SK-N-SH (cell line): ENCODE measurements at regions not wholly inside any gene's neighbourhood (a gene's known extent, or its start where the extent isn't known, plus 50 kb on each side); places are given as distances from the start of the nearest gene placed in this dataset.
"Not testable (repeated sequence)": the region's sequence is repeated elsewhere in the genome, so short reads cannot be mapped to it uniquely, and the experiment has no call there.

Source experiments
- CTCF ChIA-PET: fragments of 300-600, 350-600 bp; formaldehyde crosslinking; extraction: SDS; loops from one replicate; lab custom pipeline; 2021; lab: Yijun Ruan, JAX
- POLR2A ChIA-PET: fragments of 350-600 bp; sonication (Branson Sonifier 250); formaldehyde crosslinking; extraction: SDS; loops from one replicate; lab custom pipeline; 2020; ENCODE audit warnings: antibody characterized with exemption, inconsistent platforms; lab: Yijun Ruan, JAX
- DNase-seq: peaks from one replicate; pipeline ENCODE4 v3.0.0; 2012
- H2AFZ ChIP-seq: fragments of 200-600 bp; sonication (generic); 2 replicates; pipeline ENCODE4 v1.8.1; 2016; ENCODE audit warnings: antibody characterized with exemption, mild to moderate bottlenecking, low read depth
- H3F3A ChIP-seq: fragments of 200-600 bp; sonication (generic); replicated peaks from 2 replicates; pipeline ENCODE3; 2016; ENCODE audit warnings: antibody characterized with exemption, mild to moderate bottlenecking; ENCODE audit not compliant: insufficient read depth
- H3K27ac ChIP-seq, 2 experiments: fragments of 200-500 bp in 1 of 2; fragments of 200-600 bp in 1 of 2; sonication (Bioruptor generic) in 1 of 2; sonication (generic), shearing (Covaris generic) in 1 of 2; 2 replicates each; pipeline versions ENCODE4 v1.5.1 to v1.6.1; 2014 to 2016; ENCODE audit warnings: low read depth in 2 of 2, inconsistent platforms in 1 of 2, low read length in 1 of 2, mild to moderate bottlenecking in 1 of 2, mixed read lengths in 1 of 2
- H3K27me3 ChIP-seq: fragments of 200-600 bp; sonication (generic), shearing (Covaris generic); 2 replicates; pipeline ENCODE4 v1.6.1; 2016; ENCODE audit warnings: mixed run types; ENCODE audit not compliant: insufficient read depth
- H3K36me3 ChIP-seq, 2 experiments: fragments of 200-500 bp in 1 of 2; fragments of 200-600 bp in 1 of 2; sonication (Bioruptor generic) in 1 of 2; sonication (generic) in 1 of 2; replicated peaks in 1 of 2; 2 replicates each; pipeline versions ENCODE3 to v1.5.1; 2014 to 2016; ENCODE audit warnings: low read length in 1 of 2, mild to moderate bottlenecking in 1 of 2; ENCODE audit not compliant: insufficient read depth in 2 of 2, control insufficient read depth in 1 of 2
- H3K4me1 ChIP-seq, 2 experiments: fragments of 200-500 bp in 1 of 2; fragments of 200-600 bp in 1 of 2; sonication (Bioruptor generic) in 1 of 2; sonication (generic), shearing (Covaris generic) in 1 of 2; 2 replicates each; pipeline versions ENCODE4 v1.5.1 to v1.6.1; 2014 to 2016; ENCODE audit warnings: low read depth in 1 of 2, low read length in 1 of 2, mixed run types in 1 of 2; ENCODE audit not compliant: insufficient read depth in 2 of 2, control insufficient read depth in 1 of 2
- H3K4me2 ChIP-seq: fragments of 200-600 bp; sonication (generic), shearing (Covaris generic); 2 replicates; pipeline ENCODE4 v1.6.1; 2017; ENCODE audit warnings: mixed run types
- H3K4me3 ChIP-seq, 2 experiments: fragments of 200-500 bp in 1 of 2; fragments of 200-600 bp in 1 of 2; sonication (Bioruptor generic) in 1 of 2; sonication (generic), shearing (Covaris generic) in 1 of 2; 2 replicates each; pipeline versions ENCODE4 v1.5.1 to v1.8.1; 2014 to 2016; ENCODE audit warnings: low read depth in 2 of 2, inconsistent platforms in 1 of 2, low read length in 1 of 2, mild to moderate bottlenecking in 1 of 2, mixed read lengths in 1 of 2, moderate library complexity in 1 of 2
- H3K79me2 ChIP-seq: fragments of 200-600 bp; sonication (generic); 2 replicates; pipeline ENCODE4 v1.8.1; 2017; ENCODE audit warnings: mild to moderate bottlenecking; ENCODE audit not compliant: insufficient read depth
- H3K9ac ChIP-seq: fragments of 200-600 bp; sonication (generic); 2 replicates; pipeline ENCODE4 v1.6.1; 2017; ENCODE audit warnings: mixed run types
- H3K9me2 ChIP-seq: fragments of 200-600 bp; sonication (generic); 2 replicates; pipeline ENCODE4 v1.6.1; 2017; ENCODE audit warnings: mixed run types
- H3K9me3 ChIP-seq: fragments of 200-600 bp; sonication (generic); 2 replicates; pipeline ENCODE4 v1.6.1; 2017; ENCODE audit warnings: mixed run types, mild to moderate bottlenecking, moderate library complexity
- H4K20me1 ChIP-seq: fragments of 200-600 bp; sonication (generic); 2 replicates; pipeline ENCODE4 v1.6.1; 2017; ENCODE audit warnings: mild to moderate bottlenecking, mixed run types; ENCODE audit not compliant: insufficient read depth
- IRF3 ChIP-seq: fragments of 150-350 bp; IDR thresholded peaks from 2 replicates; pipeline ENCODE4 v1.6.1; 2016; ENCODE audit warnings: mild to moderate bottlenecking, low read depth, low read length
- JUND ChIP-seq: IDR thresholded peaks from 2 replicates; pipeline ENCODE4 v1.4.0; 2012
- TCF12 ChIP-seq: IDR thresholded peaks from 2 replicates; pipeline ENCODE4 v1.4.0; 2012
- USF2 ChIP-seq: fragments of 150-350 bp; IDR thresholded peaks from 2 replicates; pipeline ENCODE4 v1.6.1; 2017; ENCODE audit warnings: antibody characterized with exemption, low read length, low read depth, borderline replicate concordance
- WGBS: methylation state at CpG from one replicate; pipeline ENCODE4 v1.1.6; 2017; ENCODE audit warnings: low lambda C conversion rate; 5-methylcytosine and 5-hydroxymethylcytosine counted together

GRCh38 chr13:56622840-56623239 lies 517.9 kb upstream of the PRR20A start (continued):
- no peak for TF ChIP-seq IRF3

- H3K9me3 ChIP-seq, POLR2A ChIA-PET, H3K27me3 ChIP-seq, CTCF ChIA-PET, H3K9ac ChIP-seq, DNase-seq, H3F3A ChIP-seq, H3K4me3 ChIP-seq, H2AFZ ChIP-seq, H3K79me2 ChIP-seq, H3K9me2 ChIP-seq, H3K4me1 ChIP-seq, H4K20me1 ChIP-seq, H3K4me2 ChIP-seq, H3K36me3 ChIP-seq, H3K27ac ChIP-seq: not testable (repeated sequence)
- WGBS = 0% methylated on average over 4 of the region's 6 CpGs
Measured at GRCh38 chr13:56628886-56629285, 511.8 kb upstream of the PRR20A start.

GRCh38 chr13:56631060-56631459 lies 509.7 kb upstream of the PRR20A start:
- H3K4me1 ChIP-seq, CTCF ChIA-PET, H3F3A ChIP-seq, H3K79me2 ChIP-seq, DNase-seq, POLR2A ChIA-PET, H2AFZ ChIP-seq, H4K20me1 ChIP-seq, H3K36me3 ChIP-seq, H3K27ac ChIP-seq, H3K27me3 ChIP-seq, H3K4me2 ChIP-seq, H3K9ac ChIP-seq, H3K9me3 ChIP-seq, H3K9me2 ChIP-seq, H3K4me3 ChIP-seq: not testable (repeated sequence)
- WGBS = 19% methylated on average over 3 of the region's 3 CpGs

- Histone ChIP-seq H3K9me3 (peaks cover 12% of the 10 kb centered on the region; the same call in 1 of the 2 replicates), H2AFZ (no peak overlapping the region), H3K36me3 (no peaks in the 10 kb centered on the region), H3F3A (no peaks in the 10 kb centered on the region), H4K20me1 (no peaks in the 10 kb centered on the region), H3K27ac (no peak overlapping the region), H3K4me1 (no peaks in the 10 kb centered on the region), H3K27me3 (no peaks in the 10 kb centered on the region), H3K9ac (no peak overlapping the region), H3K4me3 (no peak overlapping the region), H3K79me2 (no peaks in the 10 kb centered on the region), H3K4me2 (no peak overlapping the region), H3K9me2 (no peaks in the 10 kb centered on the region)
- ChIA-PET POLR2A (no interaction called here), CTCF (no interaction called here)
- WGBS = 24% methylated on average over 2 of the region's 2 CpGs
- DNase-seq = no peak
- TF ChIP-seq TCF12 = no peak
- no peak for TF ChIP-seq JUND
- TF ChIP-seq USF2 = no peak
Measured at GRCh38 chr13:56653043-56653442, 487.7 kb upstream of the PRR20A start.
